K562 (cell line): ENCODE measurements at regions not wholly inside any gene's neighbourhood (a gene's known extent, or its start where the extent isn't known, plus 50 kb on each side); places are given as distances from the start of the nearest gene placed in this dataset.

ENCODE experiments used
- ATAC-seq: fragments of 200-7000 bp; cut with Tn5 transposase; 3 replicates; pipeline ENCODE4 v1.9.1; 2020; ENCODE audit warnings: moderate library complexity
- BruUV-seq: library from RNA; stranded (reverse); fragments of 400-500 nt; replicated peaks from 2 replicates; lab custom pipeline; 2021; lab: Mats Ljungman, UMichigan
- CTCF ChIA-PET: fragments of 300-600 bp; formaldehyde crosslinking; extraction: SDS; loops from one replicate; lab custom pipeline; 2021; ENCODE audit warnings: low intra/inter-chr PET ratio; lab: Yijun Ruan, JAX
- POLR2A ChIA-PET: fragments of 300-600, 350-650 bp; sonication (Branson Sonifier 250); formaldehyde crosslinking; extraction: SDS; loops from one replicate; lab custom pipeline; 2021; ENCODE audit warnings: antibody characterized with exemption, inconsistent platforms; lab: Yijun Ruan, JAX
- DNase-seq, 4 experiments: peaks; one replicate each; pipeline versions ENCODE4 v3.0.0 to v3.0.0-alpha.2; 2011 to 2018; ENCODE audit warnings: low spot score in 3 of 4, mixed read lengths in 3 of 4; ENCODE audit errors: extremely low read depth in 1 of 4
- FAIRE-seq: peaks from 2 replicates; lab custom pipeline; 2011; peaks lifted over from hg19 to GRCh38; lab: Jason Lieb, UNC
- H2AFZ ChIP-seq: 2 replicates; pipeline ENCODE4 v1.6.0; 2011; ENCODE audit warnings: low read depth, low read length, control low read depth, inconsistent platforms
- H3K27ac ChIP-seq: fragments of 200-600 bp; 3 replicates; pipeline ENCODE4 v1.8.0; 2011; ENCODE audit warnings: low read depth, mild to moderate bottlenecking, control low read depth, inconsistent platforms, low read length, moderate library complexity, mixed read lengths; ENCODE audit errors: extremely low read depth
- H3K27me3 ChIP-seq, 2 experiments: fragments of 300-600 bp in 1 of 2; 2 replicates in 1 of 2; 3 replicates in 1 of 2; pipeline versions ENCODE4 v1.6.0 to v1.8.0; 2011; ENCODE audit warnings: inconsistent platforms in 2 of 2, low read length in 2 of 2, mild to moderate bottlenecking in 1 of 2, mixed read lengths in 1 of 2, moderate library complexity in 1 of 2; ENCODE audit not compliant: control insufficient read depth in 2 of 2, insufficient read depth in 2 of 2
- H3K36me3 ChIP-seq: fragments of 300-600 bp; 3 replicates; pipeline ENCODE4 v1.8.0; 2011; ENCODE audit warnings: mild to moderate bottlenecking, low read length, inconsistent platforms; ENCODE audit not compliant: control insufficient read depth, insufficient read depth
- H3K4me1 ChIP-seq, 2 experiments: fragments of 200-600 bp in 1 of 2; replicated peaks in 1 of 2; 2 replicates in 1 of 2; 3 replicates in 1 of 2; pipeline versions ENCODE4 v1.5.1 to v1.8.0; 2011; ENCODE audit warnings: inconsistent platforms in 2 of 2, low read length in 2 of 2, mild to moderate bottlenecking in 1 of 2, mixed read lengths in 1 of 2, moderate library complexity in 1 of 2; ENCODE audit not compliant: control insufficient read depth in 2 of 2, insufficient read depth in 2 of 2
- H3K4me2 ChIP-seq: 2 replicates; pipeline ENCODE4 v1.6.1; 2011; ENCODE audit warnings: low read length, control low read depth, inconsistent platforms, mixed read lengths; ENCODE audit not compliant: insufficient read depth
- H3K4me3 ChIP-seq: fragments of 200-600 bp; sonication (generic), shearing (Covaris generic); 2 replicates; pipeline ENCODE4 v1.5.1; 2016; ENCODE audit warnings: control low read depth, inconsistent platforms
- H3K79me2 ChIP-seq: fragments of 200-600 bp; 3 replicates; pipeline ENCODE4 v1.8.0; 2011; ENCODE audit warnings: low read length, inconsistent platforms; ENCODE audit not compliant: control insufficient read depth, insufficient read depth
- H3K9ac ChIP-seq, 2 experiments: 2 replicates each; pipeline versions ENCODE4 v1.6.0 to v1.6.1; 2011; ENCODE audit warnings: low read depth in 2 of 2, low read length in 2 of 2, control low read depth in 1 of 2, inconsistent platforms in 1 of 2, mild to moderate bottlenecking in 1 of 2, mixed read lengths in 1 of 2; ENCODE audit not compliant: insufficient read depth in 1 of 2
- H3K9me1 ChIP-seq: one replicate; pipeline ENCODE4 v1.6.0; 2011; ENCODE audit warnings: inconsistent platforms, mild to moderate bottlenecking, low read length, moderate library complexity; ENCODE audit not compliant: control insufficient read depth, insufficient read depth
- H3K9me3 ChIP-seq: replicated peaks from 2 replicates; pipeline ENCODE4 v1.5.1; 2011; ENCODE audit warnings: low read depth, low read length, inconsistent platforms; ENCODE audit not compliant: control insufficient read depth, insufficient read depth
- H4K20me1 ChIP-seq: replicated peaks from 2 replicates; pipeline ENCODE4 v1.6.1; 2011; ENCODE audit warnings: low read length, inconsistent platforms, mixed read lengths; ENCODE audit not compliant: control insufficient read depth, insufficient read depth
- ADNP ChIP-seq: fragments of 200-800 bp; sonication (Bioruptor generic); IDR thresholded peaks from 2 replicates; pipeline ENCODE4 v1.6.1; 2016; ENCODE audit warnings: missing genetic modification characterization, missing compliant biosample characterization
- ATF3 ChIP-seq, 2 experiments: fragments of 450-650 bp in 1 of 2; sonication (generic) in 1 of 2; formaldehyde crosslinking in 1 of 2; IDR thresholded peaks in 1 of 2; conservative IDR thresholded peaks in 1 of 2; 2 replicates each; pipeline versions ENCODE4 v1.6.1 to v1.8.1; 2016 to 2023; ENCODE audit warnings: mild to moderate bottlenecking in 2 of 2, moderate library complexity in 2 of 2, inconsistent platforms in 1 of 2, missing genetic modification reagents in 1 of 2
- ATF7 ChIP-seq: fragments of 450-650 bp; IDR thresholded peaks from 2 replicates; pipeline ENCODE4 v1.7.1; 2014; ENCODE audit warnings: mild to moderate bottlenecking, moderate library complexity
- BDP1 ChIP-seq: IDR thresholded peaks from 3 replicates; pipeline ENCODE4 v1.6.1; 2011; ENCODE audit not compliant: insufficient read length, insufficient read depth
- CHD1 ChIP-seq: fragments of 200-600 bp; sonication (generic); IDR thresholded peaks from one replicate; pipeline ENCODE4 v1.6.1; 2012; ENCODE audit warnings: mild to moderate bottlenecking, moderate library complexity, low read length, inconsistent platforms
- E2F4 ChIP-seq: sonication (generic); formaldehyde crosslinking; IDR thresholded peaks from 2 replicates; pipeline ENCODE4 v1.8.0; 2022; ENCODE audit warnings: mild to moderate bottlenecking, low read depth, missing genetic modification reagents
- ELF4 ChIP-seq: fragments of 450-650 bp; formaldehyde crosslinking; IDR thresholded peaks from 2 replicates; pipeline ENCODE4 v1.4.0; 2022; ENCODE audit warnings: missing genetic modification characterization
- FOSL1 ChIP-seq: fragments of 200-800 bp; sonication (Bioruptor generic); conservative IDR thresholded peaks from 2 replicates; pipeline ENCODE4 v1.6.1; 2016; ENCODE audit warnings: missing genetic modification characterization, missing compliant biosample characterization
- GTF2E2 ChIP-seq: fragments of 200-800 bp; sonication (Bioruptor generic); IDR thresholded peaks from 2 replicates; pipeline ENCODE4 v1.6.1; 2016; ENCODE audit warnings: missing genetic modification characterization, missing compliant biosample characterization
- HDAC1 ChIP-seq, 2 experiments: fragments of 450-650 bp; IDR thresholded peaks; 2 replicates each; pipeline ENCODE4 v1.6.1; 2016 to 2017; ENCODE audit warnings: inconsistent platforms in 1 of 2, mild to moderate bottlenecking in 1 of 2, moderate library complexity in 1 of 2
- HDAC3 ChIP-seq: fragments of 450-650 bp; IDR thresholded peaks from 2 replicates; pipeline ENCODE4 v1.6.1; 2018; ENCODE audit warnings: borderline replicate concordance, mild to moderate bottlenecking, moderate library complexity; ENCODE audit not compliant: partially characterized antibody
- HNRNPUL1 ChIP-seq: fragments of 200-400 bp; formaldehyde crosslinking; IDR thresholded peaks from 2 replicates; pipeline ENCODE4 v1.6.1; 2017; ENCODE audit warnings: low read length
- KLF13 ChIP-seq: fragments of 450-650 bp; IDR thresholded peaks from 2 replicates; pipeline ENCODE4 v1.6.1; 2016; ENCODE audit warnings: missing genetic modification characterization, low read depth, mild to moderate bottlenecking, missing compliant biosample characterization, moderate library complexity, borderline replicate concordance
- NFE2L1 ChIP-seq: fragments of 450-650 bp; IDR thresholded peaks from 2 replicates; pipeline ENCODE4 v1.6.1; 2016; ENCODE audit warnings: missing genetic modification characterization, low read depth, mild to moderate bottlenecking, missing compliant biosample characterization, moderate library complexity, borderline replicate concordance
- NR2C2 ChIP-seq, 2 experiments: fragments of 200-800 bp in 1 of 2; sonication (Bioruptor generic) in 1 of 2; sonication (generic) in 1 of 2; formaldehyde crosslinking in 1 of 2; IDR thresholded peaks; 2 replicates each; pipeline versions ENCODE4 v1.6.1 to v1.8.0; 2016 to 2022; ENCODE audit warnings: mild to moderate bottlenecking in 1 of 2, missing compliant biosample characterization in 1 of 2, missing genetic modification characterization in 1 of 2, missing genetic modification reagents in 1 of 2
- POLR2AphosphoS2 ChIP-seq: IDR thresholded peaks from 2 replicates; pipeline ENCODE4 v1.6.1; 2012; ENCODE audit warnings: low read length, improper control_type of control experiment
- TAF7 ChIP-seq: fragments of 450-650 bp; IDR thresholded peaks from 2 replicates; pipeline ENCODE4 v1.6.1; 2016; ENCODE audit warnings: missing genetic modification characterization, missing compliant biosample characterization
- UBTF ChIP-seq, 2 experiments: IDR thresholded peaks; 2 replicates each; pipeline ENCODE4 v1.6.1; 2012; ENCODE audit warnings: improper control_type of control experiment in 2 of 2, low read depth in 2 of 2, low read length in 2 of 2, borderline replicate concordance in 1 of 2
- whole genome bisulfite sequencing: fragments of 100-300 bp; shearing (Covaris generic); methylation state at CpG from one replicate; pipeline ENCODE4 v1.1.6; 2016; ENCODE audit warnings: low coverage, mixed read lengths; ENCODE audit not compliant: insufficient coverage; ENCODE audit errors: missing lambda C conversion rate; 5-methylcytosine and 5-hydroxymethylcytosine counted together
- in situ Hi-C: fragments of 300-500 bp; cut with MboI; formaldehyde crosslinking; loops from 4 replicates; pipeline ENCODE4 v1.15.0; 2018; ENCODE audit warnings: inconsistent platforms, mixed read lengths
- intact Hi-C: fragments of 100-400 bp; cut with micrococcal nuclease; formaldehyde crosslinking; loops from 2 replicates; pipeline ENCODE4 v1.14.2; 2022

GRCh38 chr13:76329866-76330580, 556.2 kb downstream of the KCTD12 start:
- Histone ChIP-seq H3K4me2 (no peak overlapping the region), H2AFZ (no peak overlapping the region), H3K9ac (no peak overlapping the region), H3K9me3 (no peaks in the 10 kb centered on the region), H3K79me2 (no peaks in the 10 kb centered on the region), H3K27ac (no peak overlapping the region), H3K4me3 (no peak overlapping the region), H3K27me3 (no peaks in the 10 kb centered on the region), H3K4me1 (no peaks in the 10 kb centered on the region), H3K9me1 (no peaks in the 10 kb centered on the region), H3K36me3 (no peaks in the 10 kb centered on the region), H4K20me1 (no peaks in the 10 kb centered on the region)
- POLR2A ChIA-PET = no interaction called here
- ATAC-seq (no peak), FAIRE-seq (no peak), DNase-seq (no peak)
- BruUV-seq = no TSS peak
- intact Hi-C loops = no loop called here
- in situ Hi-C loops = no loop called here
- no peak for TF ChIP-seq ELF4 (CRISPR knock-in tag)
- TF ChIP-seq ATF3 (IDR thresholded peaks at IDR 0.05) = no peak
- TF ChIP-seq ATF3 (CRISPR knock-in tag; conservative IDR thresholded peaks at IDR 0.05) = no peak
- no peak for TF ChIP-seq NR2C2 (CRISPR knock-in tag; IDR thresholded peaks at IDR 0.05)
- no peak for TF ChIP-seq NR2C2 (tag; IDR thresholded peaks at IDR 0.05)
- no peak for TF ChIP-seq ADNP
- TF ChIP-seq HNRNPUL1 = no peak
- TF ChIP-seq ATF7 = no peak
- TF ChIP-seq HDAC3 = no peak
- no peak for TF ChIP-seq FOSL1
- TF ChIP-seq BDP1 = no peak
- TF ChIP-seq UBTF (IDR thresholded peaks at IDR 0.05; ENCODE audit: borderline replicate concordance in 1 of 2, low read depth in 2 of 2, low read length in 2 of 2) = no peak
- TF ChIP-seq E2F4 (CRISPR knock-in tag) = no peak
- no peak for TF ChIP-seq CHD1
- no peak for TF ChIP-seq NFE2L1 (tag)
- TF ChIP-seq TAF7 = no peak
- TF ChIP-seq GTF2E2 (tag) = no peak
- no peak for TF ChIP-seq HDAC1 (IDR thresholded peaks at IDR 0.05)
- TF ChIP-seq POLR2AphosphoS2 = no peak
- no peak for TF ChIP-seq KLF13 (tag)
- WGBS = 0% methylated on average over 2 of the region's 2 CpGs
- CTCF ChIA-PET = no interaction called here
